WI38 (cell line): ENCODE measurements at regions not wholly inside any gene's neighbourhood (a gene's known extent, or its start where the extent isn't known, plus 50 kb on each side); places are given as distances from the start of the nearest gene placed in this dataset.

Experiments used
- H3K4me3 ChIP-seq: 2 replicates; pipeline ENCODE4 v1.5.1; 2011; ENCODE audit warnings: low read depth, mild to moderate bottlenecking, control low read depth, low read length
- CTCF ChIP-seq: IDR thresholded peaks from 2 replicates; pipeline ENCODE4 v1.5.1; 2012; ENCODE audit warnings: low read depth, mild to moderate bottlenecking, control low read depth, low read length

GRCh38 chr4:129232589-129233337 is 136.8 kb downstream of the C4orf33 start:
- H3K4me3 ChIP-seq, result no peak overlapping the region
- no peak for TF ChIP-seq CTCF

- no peak for TF ChIP-seq CTCF
- H3K4me3 ChIP-seq, result no peak overlapping the region
Measured at GRCh38 chr4:129233691-129234090, 137.7 kb downstream of the C4orf33 start.

- no peak overlapping the region for H3K4me3 ChIP-seq
- no peak for TF ChIP-seq CTCF
Measured at GRCh38 chr4:129236351-129236750, 140.4 kb downstream of the C4orf33 start.

- no peak overlapping the region for H3K4me3 ChIP-seq
Measured at GRCh38 chr4:129239088-129239487, 143.1 kb downstream of the C4orf33 start.

DNA sequence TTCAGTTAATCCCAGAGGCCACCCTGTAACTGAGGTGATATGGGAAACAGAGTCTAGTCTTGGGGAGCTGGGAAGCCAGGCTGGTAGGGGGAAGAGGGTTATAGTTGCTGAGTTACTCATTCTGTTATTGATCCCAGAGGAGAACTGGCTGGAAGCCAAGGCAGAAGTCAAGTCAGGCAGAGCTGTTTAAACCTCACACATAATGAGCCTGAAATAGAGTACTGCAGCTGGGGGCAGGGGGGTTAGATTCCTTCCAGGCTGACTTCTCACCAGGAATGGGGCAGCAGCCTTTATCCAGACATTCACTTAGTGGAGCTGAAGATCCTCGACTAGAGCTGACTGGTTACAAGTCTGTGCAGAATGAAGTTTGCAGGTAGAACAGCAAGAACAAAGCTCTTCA is 144.9 kb downstream of the C4orf33 start:
- TF ChIP-seq CTCF, result no peak

More at GRCh38 chr4:129239088-129239487, 143.1 kb downstream of the C4orf33 start:
- no peak for TF ChIP-seq CTCF

GRCh38 chr4:129246145-129246544 is 150.2 kb downstream of the C4orf33 start:
- no peak for TF ChIP-seq CTCF
- no peak overlapping the region for H3K4me3 ChIP-seq

More for the DNA sequence above, 144.9 kb downstream of the C4orf33 start:
- H3K4me3 ChIP-seq, result no peak overlapping the region

- no peak for TF ChIP-seq CTCF
Measured at GRCh38 chr4:129246910-129247461, 151.0 kb downstream of the C4orf33 start.

More at GRCh38 chr4:129246910-129247461, 151.0 kb downstream of the C4orf33 start:
- no peak overlapping the region for H3K4me3 ChIP-seq
